CD4-positive, alpha-beta T cell treated with Interleukin-6 for 4 hours (primary cell): ENCODE measurements at regions not wholly inside any gene's neighbourhood (a gene's known extent, or its start where the extent isn't known, plus 50 kb on each side); places are given as distances from the start of the nearest gene placed in this dataset.
"Not testable (repeated sequence)": the region's sequence is repeated elsewhere in the genome, so short reads cannot be mapped to it uniquely, and the experiment has no call there.

ENCODE experiments used
- DNase-seq: peaks from one replicate; pipeline ENCODE4 v3.0.0-alpha.2; 2020; ENCODE audit warnings: mixed read lengths

DNA sequence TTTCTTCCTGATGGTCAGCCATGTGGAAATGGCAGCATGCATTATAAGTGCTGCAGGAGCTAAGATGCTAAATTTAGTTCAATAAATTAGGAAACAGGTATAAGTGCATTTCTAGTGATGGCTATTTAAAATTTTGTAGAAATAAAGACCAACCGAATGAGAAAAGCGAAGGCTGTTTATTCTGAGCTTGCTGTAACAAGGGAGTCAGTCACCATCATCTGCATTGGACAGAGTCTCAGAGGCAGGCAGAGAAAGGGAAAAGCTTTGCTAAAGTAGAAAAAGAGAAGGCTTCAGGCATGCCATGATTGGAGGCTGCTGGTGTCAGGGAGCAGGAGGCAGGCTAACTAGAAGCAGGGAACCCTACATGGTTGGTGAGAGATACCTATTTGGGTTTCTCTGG is 451.0 kb downstream of the EDEM1 start:
- no peak for DNase-seq

- DNase-seq = no peak
Observed at GRCh38 chr3:5644773-5645670, 457.5 kb downstream of the EDEM1 start.

GRCh38 chr3:5645692-5646410 is 458.3 kb downstream of the EDEM1 start:
- DNase-seq = no peak

GRCh38 chr3:5650303-5650702 is 462.8 kb downstream of the EDEM1 start:
- DNase-seq = no peak

GRCh38 chr3:5651351-5651750 is 463.8 kb downstream of the EDEM1 start:
- DNase-seq = no peak

DNA sequence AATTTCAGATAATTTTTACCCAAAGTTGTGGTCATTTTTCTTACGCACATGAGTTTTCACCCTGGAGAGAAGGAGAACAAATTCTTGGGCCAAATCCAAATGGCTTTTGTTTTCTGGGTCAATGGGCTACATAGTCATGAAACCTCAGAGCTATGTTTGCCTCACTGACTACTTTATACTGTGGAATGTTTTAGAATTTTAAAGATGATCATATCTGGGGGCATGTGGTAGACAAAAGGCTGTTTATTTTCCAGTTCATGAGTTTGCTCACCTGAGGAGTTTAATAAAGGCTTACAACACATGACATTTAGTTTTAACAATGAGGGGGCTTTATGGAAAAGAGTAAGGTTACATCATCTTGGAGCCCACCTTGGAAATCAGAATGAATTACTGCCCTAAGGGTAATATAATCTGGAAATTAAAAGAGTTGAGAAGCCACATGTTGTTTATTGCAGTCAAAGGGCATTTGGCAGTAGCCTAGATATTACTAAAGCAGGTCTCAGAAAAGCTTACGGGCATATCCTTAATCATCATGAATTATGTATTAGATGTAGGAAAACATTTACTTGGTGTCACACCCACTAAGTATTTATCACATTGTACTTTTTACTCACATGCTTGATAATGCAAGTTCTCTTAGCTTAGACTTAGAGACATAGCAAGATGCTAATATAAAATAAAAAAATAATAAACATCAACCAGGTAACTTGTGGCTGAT is 466.1 kb downstream of the EDEM1 start:
- no peak for DNase-seq

DNA sequence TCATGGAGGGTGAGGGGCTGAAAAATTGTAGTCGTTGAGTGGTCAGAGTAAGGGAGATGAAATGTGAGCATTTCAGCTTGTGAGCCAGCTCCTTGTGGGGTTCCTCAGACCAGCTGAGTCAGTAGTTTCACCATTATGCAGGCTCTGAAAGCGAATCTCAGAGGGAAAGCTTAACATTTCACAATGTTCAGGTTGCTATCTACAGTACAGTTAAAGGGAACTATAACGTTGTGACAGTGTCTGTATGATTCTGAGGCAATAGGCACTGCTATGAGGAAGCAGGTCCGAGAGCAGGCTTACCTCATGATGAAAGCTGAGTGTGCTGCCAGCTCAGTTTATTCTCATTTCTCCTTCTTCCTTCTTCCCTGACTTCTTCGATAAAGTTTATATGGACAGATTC is 469.6 kb downstream of the EDEM1 start:
- no peak for DNase-seq

- DNase-seq = no peak
Observed at GRCh38 chr3:5663601-5664000, 476.1 kb downstream of the EDEM1 start.

GRCh38 chr3:5666455-5666854 is 478.9 kb downstream of the EDEM1 start:
- DNase-seq = no peak

GRCh38 chr3:5673521-5673920 is 486.0 kb downstream of the EDEM1 start:
- no peak for DNase-seq

- no peak for DNase-seq
Observed at GRCh38 chr3:5675319-5675718, 487.8 kb downstream of the EDEM1 start.

DNA sequence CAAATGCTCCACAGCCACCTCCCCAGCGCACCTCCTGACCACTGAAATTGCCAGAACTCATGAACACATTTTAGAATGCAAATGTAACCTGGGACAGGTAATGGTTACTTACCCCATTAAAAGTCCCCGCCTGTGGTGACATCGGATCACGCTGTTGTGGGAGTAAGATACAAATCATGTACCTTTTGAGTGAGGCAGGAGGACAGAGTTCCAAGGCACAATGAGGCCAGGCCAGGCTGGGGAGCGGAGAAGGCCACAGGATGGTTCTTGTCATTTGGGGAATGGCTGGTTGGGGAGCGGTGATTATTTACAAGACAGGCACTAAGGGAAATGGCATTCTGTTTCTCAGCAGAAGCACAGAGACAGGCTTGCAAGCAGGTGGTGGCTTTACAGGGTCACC is 490.0 kb downstream of the EDEM1 start:
- no peak for DNase-seq

DNA sequence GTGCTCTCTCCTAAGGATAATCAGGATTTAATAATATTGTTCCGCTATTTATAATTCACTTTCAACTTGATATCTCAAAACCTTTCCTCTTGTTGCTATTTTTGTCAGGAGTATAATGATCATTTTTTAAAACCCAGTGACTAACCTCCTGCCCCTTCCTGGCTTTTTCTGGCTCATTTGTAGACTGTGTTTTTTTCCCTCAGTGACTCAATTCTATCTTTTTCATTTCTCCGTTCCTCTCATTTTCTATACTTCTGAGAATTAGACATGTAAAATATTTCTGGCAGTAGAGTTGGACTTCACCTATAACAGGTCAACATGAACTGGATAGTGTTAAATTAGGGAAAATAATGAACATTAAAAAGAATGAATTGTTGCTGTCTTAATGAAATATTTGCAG is 490.7 kb downstream of the EDEM1 start:
- no peak for DNase-seq

DNA sequence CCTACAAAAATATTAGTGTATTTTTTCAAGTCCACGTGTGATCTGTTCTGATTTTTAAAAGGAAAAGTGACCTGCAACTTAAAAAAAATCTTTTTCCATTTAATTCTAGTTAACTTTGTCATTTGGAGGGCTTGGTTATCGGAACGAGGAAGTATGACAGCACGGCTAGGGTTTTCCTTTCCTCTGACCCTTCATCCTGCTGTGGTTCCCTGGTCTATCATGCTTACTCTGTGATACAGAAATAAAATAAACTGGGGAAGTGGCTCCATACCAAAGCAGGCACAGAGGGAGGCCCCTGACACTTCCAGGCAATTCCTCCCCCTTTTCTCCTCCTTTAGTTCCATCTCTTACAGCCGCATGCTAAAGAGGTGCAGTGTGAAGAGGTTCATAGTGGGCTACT is 491.3 kb downstream of the EDEM1 start:
- DNase-seq = no peak

DNA sequence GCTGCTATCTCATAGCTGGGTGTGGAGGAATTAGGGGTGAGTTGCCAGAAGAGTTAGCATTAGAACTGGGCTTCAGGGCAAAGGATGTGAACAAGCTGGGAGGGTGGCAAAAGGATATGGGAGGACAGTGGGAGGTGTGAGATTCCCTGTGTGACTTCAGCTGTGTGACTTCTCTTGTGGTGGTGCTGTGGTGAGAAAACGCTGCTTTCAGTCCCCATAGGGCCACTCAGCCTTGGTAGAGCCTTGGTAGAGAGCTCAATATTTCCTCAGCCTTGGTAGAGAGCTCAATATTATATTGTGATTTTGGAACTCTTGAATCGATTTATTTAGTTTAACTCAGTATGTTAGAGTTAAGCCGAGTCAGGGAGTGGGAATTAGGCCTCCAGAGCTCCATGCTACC is 499.7 kb downstream of the EDEM1 start:
- DNase-seq = no peak

DNA sequence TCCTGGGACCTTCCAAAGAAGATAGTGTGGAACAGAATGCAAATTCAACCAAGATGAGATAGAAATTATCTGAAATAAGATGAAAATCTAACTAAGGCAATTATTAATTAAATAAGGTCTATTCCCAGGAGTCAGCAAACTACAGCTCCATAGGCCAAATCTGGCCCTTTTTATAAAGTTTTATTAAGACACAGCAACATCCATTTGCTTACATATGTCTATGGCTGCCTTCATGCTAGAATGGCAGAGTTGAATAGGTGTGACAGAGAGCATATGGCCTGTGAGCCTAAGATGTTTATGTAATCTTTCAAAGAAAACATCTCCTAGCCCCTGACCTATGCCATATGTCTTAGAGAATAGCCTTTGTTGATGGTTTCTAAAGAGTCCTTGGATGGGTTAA is 503.0 kb downstream of the EDEM1 start:
- DNase-seq = no peak

DNA sequence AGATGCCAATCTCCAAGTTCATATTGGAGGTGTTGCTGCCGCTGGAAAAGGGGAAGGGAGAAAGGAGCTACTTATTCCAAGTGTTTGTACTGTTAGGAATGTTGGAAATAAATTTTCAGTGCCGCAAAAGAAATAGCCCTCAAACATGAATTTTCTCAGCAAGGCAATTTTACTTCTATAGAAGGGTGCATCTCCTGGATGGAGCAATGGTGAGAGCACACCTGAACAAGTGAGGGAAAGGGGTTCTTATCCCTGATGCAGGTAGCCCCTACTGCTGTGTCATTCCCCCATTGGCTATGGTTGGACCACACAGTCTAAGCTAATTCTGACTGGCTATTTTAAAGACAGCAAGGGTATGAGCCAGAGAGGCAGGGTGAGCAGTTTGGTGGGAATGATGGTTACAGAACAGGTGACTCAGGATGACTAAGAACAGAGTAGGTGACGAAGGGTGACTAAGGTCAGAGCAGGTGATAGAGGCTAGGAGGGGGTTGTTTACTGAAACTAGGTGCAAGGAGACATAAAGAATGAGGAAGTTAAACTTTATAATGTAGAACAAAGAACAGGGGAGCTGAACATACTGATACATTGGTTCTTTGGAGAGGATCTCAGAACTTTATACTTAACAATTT is 503.5 kb downstream of the EDEM1 start:
- no peak for DNase-seq

DNA sequence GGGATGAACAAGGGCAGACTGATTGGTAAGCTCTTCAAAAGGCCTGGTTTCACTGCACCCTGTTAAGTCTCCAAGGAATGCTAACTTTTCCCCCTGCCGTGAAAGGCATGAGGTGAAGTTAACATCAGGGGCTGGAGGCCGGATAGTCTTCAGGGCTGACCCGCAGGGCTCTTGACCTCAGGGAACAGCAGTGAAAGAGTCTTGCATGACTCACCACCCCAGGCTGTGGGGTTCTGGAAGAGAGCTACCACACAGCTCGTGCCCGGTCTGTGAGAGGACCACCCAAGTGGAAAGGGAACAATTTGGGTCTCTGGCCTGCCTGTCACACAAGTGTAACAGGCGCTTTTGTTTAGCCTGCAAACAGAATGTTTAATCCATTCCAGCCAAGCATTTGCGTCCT is 504.9 kb downstream of the EDEM1 start:
- no peak for DNase-seq

DNA sequence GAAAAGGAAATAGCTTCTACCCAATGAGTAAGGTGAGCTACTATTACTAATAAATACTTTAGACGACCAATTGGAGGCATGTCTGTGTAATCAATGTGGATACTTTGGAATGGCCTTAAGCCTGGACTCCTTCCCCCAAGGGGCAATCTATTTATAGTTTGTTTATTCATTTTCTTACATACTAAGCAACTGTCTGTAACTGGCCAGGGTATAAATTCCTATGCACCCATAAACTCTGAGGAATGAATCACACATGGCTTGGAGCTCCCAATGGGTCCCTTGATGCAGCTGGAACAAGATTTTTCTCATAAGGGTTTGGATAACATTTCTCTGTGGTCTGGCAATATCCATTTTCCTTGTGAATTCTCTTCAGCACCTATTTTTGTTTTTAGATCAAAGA is 506.8 kb downstream of the EDEM1 start:
- DNase-seq = no peak

DNA sequence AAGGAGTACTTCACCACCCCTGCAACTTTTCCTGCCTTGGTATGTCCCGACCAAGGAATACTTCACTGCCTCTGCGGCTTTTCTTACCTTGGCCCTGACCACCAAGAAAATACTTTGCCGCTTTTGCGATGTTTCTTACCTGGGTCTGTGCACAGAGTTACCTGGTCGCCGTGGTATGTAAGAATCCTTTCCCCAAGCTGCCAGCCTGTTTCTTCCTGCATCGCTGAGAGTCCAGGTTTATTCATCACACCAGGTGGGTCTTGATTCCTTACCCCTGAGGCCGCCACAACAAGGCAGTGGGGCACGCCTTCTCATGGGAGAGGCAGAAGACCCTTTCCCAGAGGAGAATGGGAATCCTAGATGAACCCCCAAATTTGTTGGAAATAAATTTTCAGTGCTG is 511.3 kb downstream of the EDEM1 start:
- no peak for DNase-seq

DNA sequence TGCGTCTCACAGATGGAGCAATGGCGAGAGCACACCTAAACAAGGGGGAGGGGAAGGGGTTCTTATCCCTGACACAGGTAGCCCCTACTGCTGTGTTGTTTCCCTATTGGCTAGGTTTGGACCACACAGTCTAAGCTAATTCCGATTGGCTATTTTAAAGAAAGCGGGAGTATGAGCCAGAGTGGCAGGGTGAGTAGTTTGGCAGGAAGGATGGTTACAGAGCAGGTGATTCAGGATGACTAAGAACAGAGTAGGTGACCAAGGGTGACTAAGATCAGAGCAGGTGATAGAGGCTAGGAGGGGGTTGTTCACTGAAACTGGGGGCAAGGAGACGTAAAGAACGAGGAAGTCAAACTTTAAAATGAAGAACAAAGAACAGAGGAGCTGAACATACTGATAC is 511.8 kb downstream of the EDEM1 start:
- no peak for DNase-seq

GRCh38 chr3:5699811-5700210 is 512.3 kb downstream of the EDEM1 start:
- DNase-seq = no peak

DNA sequence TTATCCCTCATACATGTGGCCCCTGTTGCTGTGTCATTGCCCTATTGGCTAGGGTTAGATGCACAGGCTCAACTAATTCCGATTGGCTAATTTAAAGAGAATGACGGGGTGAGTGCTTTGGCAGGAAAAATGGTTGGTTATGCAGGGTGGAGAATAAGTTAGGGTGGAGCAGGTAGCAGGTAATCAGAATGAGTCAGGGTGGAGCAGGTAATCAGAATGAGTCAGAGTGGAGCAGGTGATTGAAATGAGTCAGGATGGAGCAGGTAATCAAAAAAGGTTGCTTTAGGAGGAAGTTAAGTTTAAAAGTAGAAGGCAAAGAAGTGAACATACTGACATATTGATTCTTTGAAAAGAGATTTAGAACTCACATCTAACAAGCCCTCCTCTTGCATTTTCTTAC is 513.5 kb downstream of the EDEM1 start:
- not testable (repeated sequence) for DNase-seq
